B cell (primary cell): ENCODE measurements at regions not wholly inside any gene's neighbourhood (a gene's known extent, or its start where the extent isn't known, plus 50 kb on each side); places are given as distances from the start of the nearest gene placed in this dataset.

Source experiments
- ATAC-seq: fragments of 200-7000 bp; cut with Tn5 transposase; one replicate; pipeline ENCODE4 v1.10.0; 2021; ENCODE audit warnings: low read depth, mild to moderate bottlenecking, moderate number of reproducible peaks, moderate library complexity
- CTCF ChIA-PET: fragments of 350-600 bp; sonication (Branson Sonifier 250); formaldehyde crosslinking; loops from one replicate; lab custom pipeline; 2021; ENCODE audit warnings: antibody characterized with exemption, inconsistent platforms; lab: Charles Lee
- POLR2A ChIA-PET: fragments of 350-600 bp; sonication (Branson Sonifier 250); formaldehyde crosslinking; loops from one replicate; lab custom pipeline; 2021; ENCODE audit warnings: antibody characterized with exemption; lab: Charles Lee
- DNase-seq: peaks from one replicate; pipeline ENCODE4 v3.0.0; 2013
- H2AFZ ChIP-seq: 2 replicates; pipeline ENCODE4 v1.6.1; 2012; ENCODE audit warnings: mild to moderate bottlenecking, low read depth, low read length; ENCODE audit not compliant: insufficient read depth, poor library complexity, severe bottlenecking
- H3K27ac ChIP-seq, 2 donors: 1 replicate in 1 of 2; 2 replicates in 1 of 2; pipeline ENCODE4 v1.5.1; 2012 to 2013; ENCODE audit warnings: low read length in 2 of 2, mild to moderate bottlenecking in 2 of 2, moderate library complexity in 1 of 2
- H3K27me3 ChIP-seq, 4 experiments: fragments of 200-600 bp in 1 of 4; sonication (generic) in 1 of 4; replicated peaks in 1 of 4; 1 replicate in 2 of 4; 2 replicates in 2 of 4; pipeline versions ENCODE4 v1.6.1 to v1.7.0; 2013 to 2016; ENCODE audit warnings: low read length in 3 of 4, mild to moderate bottlenecking in 2 of 4, mixed read lengths in 1 of 4, moderate library complexity in 1 of 4; ENCODE audit not compliant: insufficient read depth in 4 of 4, control insufficient read depth in 3 of 4; ENCODE audit errors: control extremely low read depth in 1 of 4
- H3K36me3 ChIP-seq, 2 experiments: replicated peaks in 1 of 2; 1 replicate in 1 of 2; 2 replicates in 1 of 2; pipeline versions ENCODE4 v1.6.1 to v1.7.1; 2013; ENCODE audit warnings: low read length in 1 of 2; ENCODE audit not compliant: insufficient read depth in 2 of 2, control insufficient read depth in 1 of 2; ENCODE audit errors: control extremely low read depth in 1 of 2, extremely low read depth in 1 of 2
- H3K4me1 ChIP-seq, 2 donors: fragments of 200-600 bp in 1 of 2; sonication (generic) in 1 of 2; 1 replicate in 1 of 2; 2 replicates in 1 of 2; pipeline versions ENCODE4 v1.5.1 to v1.6.1; 2013 to 2017; ENCODE audit warnings: low read length in 2 of 2; ENCODE audit not compliant: control insufficient read depth in 2 of 2, insufficient read depth in 2 of 2
- H3K4me2 ChIP-seq: replicated peaks from 2 replicates; pipeline ENCODE3; 2012; ENCODE audit warnings: mild to moderate bottlenecking, low read depth, low read length; ENCODE audit not compliant: poor library complexity, severe bottlenecking
- H3K4me3 ChIP-seq, 5 experiments: fragments of 200-600 bp in 1 of 5; sonication (generic) in 1 of 5; 1 replicate in 3 of 5; 2 replicates in 2 of 5; pipeline versions ENCODE4 v1.5.1 to v1.7.0; 2011 to 2016; ENCODE audit warnings: low read length in 4 of 5, mild to moderate bottlenecking in 4 of 5, low read depth in 2 of 5, control low read depth in 1 of 5, moderate library complexity in 1 of 5; ENCODE audit not compliant: insufficient read depth in 1 of 5; ENCODE audit errors: control extremely low read depth in 1 of 5, extremely low read depth in 1 of 5
- H3K79me2 ChIP-seq: fragments of 200-600 bp; sonication (generic); one replicate; pipeline ENCODE4 v1.6.0; 2016; ENCODE audit warnings: low read length; ENCODE audit not compliant: control insufficient read depth, insufficient read depth
- H3K9ac ChIP-seq: fragments of 200-600 bp; sonication (generic); 2 replicates; pipeline ENCODE4 v1.6.1; 2017; ENCODE audit warnings: mild to moderate bottlenecking, low read length, moderate library complexity
- H3K9me3 ChIP-seq, 3 donors: one replicate each; pipeline versions ENCODE4 v1.6.1 to v1.7.1; 2013; ENCODE audit warnings: low read length in 2 of 3; ENCODE audit not compliant: control insufficient read depth in 2 of 3, insufficient read depth in 1 of 3; ENCODE audit errors: control extremely low read depth in 1 of 3
- H4K20me1 ChIP-seq: 2 replicates; pipeline ENCODE4 v1.6.0; 2012; ENCODE audit warnings: mild to moderate bottlenecking, low read length; ENCODE audit not compliant: insufficient read depth, control insufficient read depth, poor library complexity, severe bottlenecking
- H3K27ac Mint-ChIP-seq: one replicate; pipeline ENCODE4 v1.8.0; 2021; ENCODE audit warnings: mixed read lengths
- H3K27me3 Mint-ChIP-seq: one replicate; pipeline ENCODE4 v1.8.0; 2021; ENCODE audit warnings: mixed read lengths
- H3K4me1 Mint-ChIP-seq: one replicate; pipeline ENCODE4 v1.8.0; 2021; ENCODE audit warnings: mixed read lengths
- H3K4me3 Mint-ChIP-seq: one replicate; pipeline ENCODE4 v1.8.0; 2021; ENCODE audit warnings: mixed read lengths
- H3K9me3 Mint-ChIP-seq: one replicate; pipeline ENCODE4 v1.8.0; 2022; ENCODE audit warnings: mixed read lengths; ENCODE audit not compliant: insufficient read depth
- EZH2 ChIP-seq: IDR thresholded peaks from 2 replicates; pipeline ENCODE4 v1.6.1; 2012; ENCODE audit warnings: borderline replicate concordance, low read depth, mild to moderate bottlenecking, moderate library complexity, low read length; ENCODE audit not compliant: insufficient read depth, poor library complexity, severe bottlenecking
- WGBS: methylation state at CpG from one replicate; pipeline ENCODE4 v1.1.5; 2013; ENCODE audit warnings: missing lambda C conversion rate; ENCODE audit not compliant: insufficient coverage; 5-methylcytosine and 5-hydroxymethylcytosine counted together
- intact Hi-C: fragments of 100-400 bp; cut with micrococcal nuclease; formaldehyde crosslinking; loops from one replicate; pipeline ENCODE4 v1.10.0; 2022
- TF ChIP-seq, protein P1 (sequence below): fragments of 200-600 bp; IDR thresholded peaks from one replicate; pipeline ENCODE4 v1.8.0; 2022; ENCODE audit warnings: antibody characterized with exemption, mild to moderate bottlenecking

DNA sequence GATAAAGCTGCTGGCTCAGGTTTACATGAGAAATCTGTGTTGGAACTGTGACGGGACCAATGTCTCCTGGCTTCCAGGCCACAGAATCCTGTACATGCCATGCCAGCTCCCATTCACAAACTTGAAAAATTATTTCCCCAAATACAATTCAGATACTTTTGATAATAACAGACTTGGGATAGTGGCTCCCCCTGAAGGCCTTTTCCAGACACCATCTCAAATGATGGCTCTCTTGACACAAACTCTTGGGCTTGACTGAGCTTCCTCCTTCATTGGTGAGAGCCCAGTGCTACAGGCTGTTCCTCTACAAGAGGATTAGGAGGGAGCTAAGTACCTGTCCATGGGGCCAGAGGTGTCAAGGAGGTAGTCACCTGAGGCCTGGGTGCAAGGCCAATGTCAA is 104.7 kb upstream of the PAX6 start:
- TF ChIP-seq, protein P1, sequence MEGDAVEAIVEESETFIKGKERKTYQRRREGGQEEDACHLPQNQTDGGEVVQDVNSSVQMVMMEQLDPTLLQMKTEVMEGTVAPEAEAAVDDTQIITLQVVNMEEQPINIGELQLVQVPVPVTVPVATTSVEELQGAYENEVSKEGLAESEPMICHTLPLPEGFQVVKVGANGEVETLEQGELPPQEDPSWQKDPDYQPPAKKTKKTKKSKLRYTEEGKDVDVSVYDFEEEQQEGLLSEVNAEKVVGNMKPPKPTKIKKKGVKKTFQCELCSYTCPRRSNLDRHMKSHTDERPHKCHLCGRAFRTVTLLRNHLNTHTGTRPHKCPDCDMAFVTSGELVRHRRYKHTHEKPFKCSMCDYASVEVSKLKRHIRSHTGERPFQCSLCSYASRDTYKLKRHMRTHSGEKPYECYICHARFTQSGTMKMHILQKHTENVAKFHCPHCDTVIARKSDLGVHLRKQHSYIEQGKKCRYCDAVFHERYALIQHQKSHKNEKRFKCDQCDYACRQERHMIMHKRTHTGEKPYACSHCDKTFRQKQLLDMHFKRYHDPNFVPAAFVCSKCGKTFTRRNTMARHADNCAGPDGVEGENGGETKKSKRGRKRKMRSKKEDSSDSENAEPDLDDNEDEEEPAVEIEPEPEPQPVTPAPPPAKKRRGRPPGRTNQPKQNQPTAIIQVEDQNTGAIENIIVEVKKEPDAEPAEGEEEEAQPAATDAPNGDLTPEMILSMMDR: no peak
- no peak for TF ChIP-seq EZH2
- Histone ChIP-seq H3K4me2 (no peak overlapping the region), H3K4me3 (no peak overlapping the region), H3K79me2 (no peaks in the 10 kb centered on the region), H3K9ac (no peak overlapping the region), H3K36me3 (no peaks in the 10 kb centered on the region), H2AFZ (no peak overlapping the region), H4K20me1 (no peaks in the 10 kb centered on the region), H3K9me3 (peaks cover 0 to 2% (median 0%) of the 10 kb centered on the region in 3 donors), H3K4me1 (no peaks in the 10 kb centered on the region), H3K27me3 (no peaks in the 10 kb centered on the region), H3K27ac (no peak overlapping the region)
- ATAC-seq: no peak
- no peak for DNase-seq
- H3K4me1 Mint-ChIP-seq: no peaks in the 10 kb centered on the region
- POLR2A ChIA-PET: no interaction called here
- CTCF ChIA-PET: no interaction called here
- no CpG with 5 or more reads among the region's 1 CpG for WGBS
- no peaks in the 10 kb centered on the region for H3K9me3 Mint-ChIP-seq
- no peak overlapping the region for H3K4me3 Mint-ChIP-seq
- intact Hi-C loops: no loop called here
- no peak overlapping the region for H3K27ac Mint-ChIP-seq
- peaks cover 12% of the 10 kb centered on the region for H3K27me3 Mint-ChIP-seq

DNA sequence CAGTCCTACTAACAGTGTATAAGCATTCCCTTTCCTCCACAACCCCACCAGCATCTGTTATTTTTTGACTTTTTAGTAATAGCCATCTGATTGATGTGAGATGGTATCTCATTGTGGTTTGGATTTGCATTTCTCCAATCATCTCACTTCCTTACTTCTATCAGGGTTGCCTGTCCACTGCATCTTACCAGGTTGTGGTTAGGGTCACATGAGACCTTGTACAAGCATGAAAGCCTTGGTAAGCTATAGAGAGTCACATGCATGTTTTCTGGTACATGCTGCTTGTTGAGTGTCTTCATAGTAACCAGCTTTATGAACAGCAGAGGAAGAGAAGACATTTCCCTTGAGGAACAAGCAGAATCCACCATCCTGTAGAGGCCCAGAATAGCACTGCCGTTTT is 102.9 kb upstream of the PAX6 start:
- no peaks in the 10 kb centered on the region for H3K4me1 ChIP-seq
- no peaks in the 10 kb centered on the region for H3K27me3 ChIP-seq
- Mint-ChIP-seq H3K4me3 (no peak overlapping the region), H3K27me3 (peaks cover 4% of the 10 kb centered on the region), H3K4me1 (no peaks in the 10 kb centered on the region), H3K27ac (no peak overlapping the region), H3K9me3 (no peaks in the 10 kb centered on the region)
- no peaks in the 10 kb centered on the region for H3K36me3 ChIP-seq
- no peak for DNase-seq
- POLR2A ChIA-PET: no interaction called here
- no peak overlapping the region for H2AFZ ChIP-seq
- H3K4me2 ChIP-seq: no peak overlapping the region
- H3K4me3 ChIP-seq: no peak overlapping the region
- peaks cover 0 to 3% (median 0%) of the 10 kb centered on the region in 3 donors for H3K9me3 ChIP-seq
- intact Hi-C loops: no loop called here
- H3K9ac ChIP-seq: no peak overlapping the region
- no peak overlapping the region for H3K27ac ChIP-seq
- 80% methylated on average over 1 of the region's 1 CpG for WGBS
- TF ChIP-seq, protein P1: no peak
- TF ChIP-seq EZH2: no peak
- H3K79me2 ChIP-seq: no peaks in the 10 kb centered on the region
- H4K20me1 ChIP-seq: no peaks in the 10 kb centered on the region
- ATAC-seq: no peak
- CTCF ChIA-PET: no interaction called here
